ENCODE measurements at regions not wholly inside any gene's neighbourhood (a gene's known extent, or its start where the extent isn't known, plus 50 kb on each side); places are given as distances from the start of the nearest gene placed in this dataset.

DNA sequence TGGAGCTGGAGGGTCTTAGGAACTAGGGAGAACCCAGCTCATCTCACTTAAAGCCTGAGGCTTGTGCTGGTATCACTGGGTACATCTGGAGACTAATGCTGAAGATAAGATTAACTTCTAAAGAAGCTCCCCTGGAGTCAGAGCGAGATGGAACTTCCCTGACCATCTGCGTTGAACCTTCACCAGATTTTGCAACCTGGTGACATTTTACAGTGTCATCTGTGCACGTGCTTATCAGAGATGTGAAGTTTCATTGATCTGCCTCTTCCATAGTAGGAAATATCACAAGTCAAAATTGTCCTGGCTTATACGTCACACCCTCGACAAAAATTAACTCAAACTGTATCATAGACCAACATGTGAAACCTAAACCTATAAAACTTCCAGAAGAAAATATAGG, 395.5 kb downstream of the SHQ1 start:
- TF ChIP-seq, protein P1, sequence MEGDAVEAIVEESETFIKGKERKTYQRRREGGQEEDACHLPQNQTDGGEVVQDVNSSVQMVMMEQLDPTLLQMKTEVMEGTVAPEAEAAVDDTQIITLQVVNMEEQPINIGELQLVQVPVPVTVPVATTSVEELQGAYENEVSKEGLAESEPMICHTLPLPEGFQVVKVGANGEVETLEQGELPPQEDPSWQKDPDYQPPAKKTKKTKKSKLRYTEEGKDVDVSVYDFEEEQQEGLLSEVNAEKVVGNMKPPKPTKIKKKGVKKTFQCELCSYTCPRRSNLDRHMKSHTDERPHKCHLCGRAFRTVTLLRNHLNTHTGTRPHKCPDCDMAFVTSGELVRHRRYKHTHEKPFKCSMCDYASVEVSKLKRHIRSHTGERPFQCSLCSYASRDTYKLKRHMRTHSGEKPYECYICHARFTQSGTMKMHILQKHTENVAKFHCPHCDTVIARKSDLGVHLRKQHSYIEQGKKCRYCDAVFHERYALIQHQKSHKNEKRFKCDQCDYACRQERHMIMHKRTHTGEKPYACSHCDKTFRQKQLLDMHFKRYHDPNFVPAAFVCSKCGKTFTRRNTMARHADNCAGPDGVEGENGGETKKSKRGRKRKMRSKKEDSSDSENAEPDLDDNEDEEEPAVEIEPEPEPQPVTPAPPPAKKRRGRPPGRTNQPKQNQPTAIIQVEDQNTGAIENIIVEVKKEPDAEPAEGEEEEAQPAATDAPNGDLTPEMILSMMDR (IDR thresholded peaks at IDR 0.05): no peak
- TF ChIP-seq POLR2A (IDR thresholded peaks at IDR 0.05) (no peak), POLR2AphosphoS5 (IDR thresholded peaks at IDR 0.05; ENCODE audit: insufficient read depth in 1 of 2, low read depth in 1 of 2) (no peak)

All from vagina (tissue), 2 donors.